Mammary epithelial cell (primary cell): ENCODE measurements at regions not wholly inside any gene's neighbourhood (a gene's known extent, or its start where the extent isn't known, plus 50 kb on each side); places are given as distances from the start of the nearest gene placed in this dataset.
"Not testable (repeated sequence)": the region's sequence is repeated elsewhere in the genome, so short reads cannot be mapped to it uniquely, and the experiment has no call there.

ENCODE experiments used
- CTCF ChIP-seq, 2 donors: IDR thresholded peaks in 1 of 2; conservative IDR thresholded peaks in 1 of 2; 2 replicates each; pipeline ENCODE4 v1.5.1; 2011 to 2012; ENCODE audit warnings: inconsistent platforms in 2 of 2, low read length in 2 of 2, mild to moderate bottlenecking in 2 of 2, control low read depth in 1 of 2, low read depth in 1 of 2; ENCODE audit not compliant: insufficient read depth in 1 of 2; ENCODE audit errors: extremely low read depth in 1 of 2
- EZH2 ChIP-seq: IDR thresholded peaks from 2 replicates; pipeline ENCODE4 v1.6.1; 2012; ENCODE audit warnings: low read length, inconsistent platforms, borderline replicate concordance

DNA sequence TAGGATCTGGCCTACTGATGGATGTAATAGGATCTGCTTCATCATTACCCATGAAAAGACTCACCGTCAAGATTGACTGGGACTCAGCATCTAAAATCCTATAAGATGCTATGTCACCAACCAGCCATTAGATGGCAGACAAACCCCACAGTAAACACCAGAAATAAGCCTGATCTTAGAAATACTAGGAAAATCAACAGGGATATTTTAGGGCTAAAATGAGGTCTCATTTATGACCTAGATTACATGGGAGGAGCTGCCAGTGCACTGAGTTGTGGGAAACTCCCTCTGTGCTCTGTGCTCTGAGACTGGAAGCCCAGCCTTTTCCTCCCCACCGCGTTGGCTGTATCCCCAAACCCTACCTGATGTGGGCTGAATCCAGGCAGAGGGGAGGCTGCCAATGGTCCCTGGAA lies 1335.8 kb downstream of the RPIA start:
- not testable (repeated sequence) for TF ChIP-seq CTCF (conservative IDR thresholded peaks at IDR 0.05 in 1 of 2, IDR thresholded peaks at IDR 0.05 in 1 of 2; ENCODE audit: extremely low read depth in 1 of 2, insufficient read depth in 1 of 2, low read depth in 1 of 2, low read length in 2 of 2); EZH2
